A172 (cell line): ENCODE measurements at regions not wholly inside any gene's neighbourhood (a gene's known extent, or its start where the extent isn't known, plus 50 kb on each side); places are given as distances from the start of the nearest gene placed in this dataset.
A peak's percentile ranks its signal among the peaks of the same experiment; 100 is the strongest.

Experiments
- DNase-seq: peaks from one replicate; pipeline ENCODE4 v3.0.0-alpha.2; 2015; ENCODE audit warnings: low spot score

- DNase-seq: no peak
Observed at GRCh38 chr16:11401161-11402050, 56.1 kb downstream of the RMI2 start.

- DNase-seq: no peak
Observed at GRCh38 chr16:11402051-11402744, 56.9 kb downstream of the RMI2 start.

GRCh38 chr16:11402745-11403533 lies 57.7 kb downstream of the RMI2 start:
- no peak for DNase-seq

- no peak for DNase-seq
Observed at GRCh38 chr16:11403534-11403795, 58.2 kb downstream of the RMI2 start.

- no peak for DNase-seq
Observed at GRCh38 chr16:11403920-11404319, 58.7 kb downstream of the RMI2 start.

- DNase-seq: no peak
Observed at GRCh38 chr16:11404603-11405002, 59.3 kb downstream of the RMI2 start.

- peak; percentile 46 for DNase-seq
Observed at GRCh38 chr16:11405331-11406176, 60.3 kb downstream of the RMI2 start.

- no peak for DNase-seq
Observed at GRCh38 chr16:11406177-11406560, 60.9 kb downstream of the RMI2 start.

GRCh38 chr16:11407047-11407982 lies 62.1 kb downstream of the RMI2 start:
- DNase-seq: peak; percentile 72

GRCh38 chr16:11408216-11408615 lies 63.0 kb downstream of the RMI2 start:
- no peak for DNase-seq

- DNase-seq: no peak
Observed at GRCh38 chr16:11409398-11409797, 64.1 kb downstream of the RMI2 start.

- DNase-seq: no peak
Observed at GRCh38 chr16:11410376-11411058, 65.3 kb downstream of the RMI2 start.

- no peak for DNase-seq
Observed at GRCh38 chr16:11411059-11411550, 65.8 kb downstream of the RMI2 start.

- DNase-seq: no peak
Observed at GRCh38 chr16:11412175-11412904, 67.1 kb downstream of the RMI2 start.

GRCh38 chr16:11412965-11413887 lies 68.0 kb downstream of the RMI2 start:
- DNase-seq: no peak

- no peak for DNase-seq
Observed at GRCh38 chr16:11413907-11414595, 68.8 kb downstream of the RMI2 start.
